Liver (tissue), 8 donors: ENCODE measurements at regions not wholly inside any gene's neighbourhood (a gene's known extent, or its start where the extent isn't known, plus 50 kb on each side); places are given as distances from the start of the nearest gene placed in this dataset.

Source experiments
- DNase-seq: peaks from one replicate; pipeline ENCODE4 v3.0.0-alpha.2; 2017; ENCODE audit warnings: low spot score
- H3K27ac ChIP-seq, 2 donors: one replicate each; pipeline ENCODE4 v1.7.0; 2013; ENCODE audit warnings: inconsistent platforms in 2 of 2, low read length in 2 of 2, control low read depth in 1 of 2, low read depth in 1 of 2, mild to moderate bottlenecking in 1 of 2
- H3K27me3 ChIP-seq, 4 donors: one replicate each; pipeline versions ENCODE4 v1.6.1 to v1.7.0; 2013; ENCODE audit warnings: low read length in 3 of 4, inconsistent platforms in 1 of 4, mild to moderate bottlenecking in 1 of 4, moderate library complexity in 1 of 4; ENCODE audit not compliant: control insufficient read depth in 4 of 4, insufficient read depth in 4 of 4
- H3K36me3 ChIP-seq, 4 donors: one replicate each; pipeline versions ENCODE4 v1.6.1 to v1.7.0; 2013; ENCODE audit warnings: low read length in 3 of 4, mild to moderate bottlenecking in 3 of 4, low read depth in 1 of 4, moderate library complexity in 1 of 4; ENCODE audit not compliant: control insufficient read depth in 4 of 4, insufficient read depth in 3 of 4
- H3K4me1 ChIP-seq, 4 donors: one replicate each; pipeline versions ENCODE4 v1.6.1 to v1.7.0; 2013; ENCODE audit warnings: low read length in 3 of 4, mild to moderate bottlenecking in 3 of 4, moderate library complexity in 1 of 4; ENCODE audit not compliant: control insufficient read depth in 4 of 4, insufficient read depth in 4 of 4
- H3K4me3 ChIP-seq, 3 donors: one replicate each; pipeline versions ENCODE4 v1.6.1 to v1.7.0; 2013; ENCODE audit warnings: low read length in 3 of 3, control low read depth in 1 of 3, low read depth in 1 of 3, mild to moderate bottlenecking in 1 of 3
- H3K9ac ChIP-seq, 2 donors: one replicate each; pipeline ENCODE4 v1.7.0; 2013; ENCODE audit warnings: low read length in 2 of 2, mild to moderate bottlenecking in 2 of 2, moderate library complexity in 2 of 2, control low read depth in 1 of 2, low read depth in 1 of 2
- H3K9me3 ChIP-seq, 4 donors: one replicate each; pipeline versions ENCODE4 v1.6.1 to v1.7.0; 2013; ENCODE audit warnings: low read length in 3 of 4; ENCODE audit not compliant: control insufficient read depth in 4 of 4
- EGR1 ChIP-seq, 2 donors: IDR thresholded peaks; 2 replicates each; pipeline ENCODE4 v1.6.1; 2016 to 2018; ENCODE audit warnings: antibody characterized with exemption in 2 of 2, low read depth in 2 of 2
- FOXA1 ChIP-seq: IDR thresholded peaks from 2 replicates; pipeline ENCODE4 v1.6.1; 2016; ENCODE audit warnings: antibody characterized with exemption
- GABPA ChIP-seq, 2 donors: IDR thresholded peaks in 1 of 2; conservative IDR thresholded peaks in 1 of 2; 2 replicates each; pipeline ENCODE4 v1.6.1; 2016; ENCODE audit warnings: antibody characterized with exemption in 2 of 2, mild to moderate bottlenecking in 1 of 2, moderate library complexity in 1 of 2
- HNF4A ChIP-seq, 2 donors: conservative IDR thresholded peaks; 2 replicates each; pipeline ENCODE4 v1.6.1; 2016; ENCODE audit warnings: antibody characterized with exemption in 2 of 2, mild to moderate bottlenecking in 2 of 2
- HNF4G ChIP-seq: IDR thresholded peaks from 2 replicates; pipeline ENCODE4 v1.6.1; 2016; ENCODE audit warnings: antibody characterized with exemption
- JUND ChIP-seq, 2 donors: IDR thresholded peaks; 2 replicates each; pipeline ENCODE4 v1.6.1; 2016; ENCODE audit warnings: antibody characterized with exemption in 2 of 2
- MAX ChIP-seq: IDR thresholded peaks from 2 replicates; pipeline ENCODE4 v1.6.1; 2016; ENCODE audit warnings: antibody characterized with exemption
- NR2F2 ChIP-seq: IDR thresholded peaks from 2 replicates; pipeline ENCODE4 v1.6.1; 2016; ENCODE audit warnings: antibody characterized with exemption
- RAD21 ChIP-seq, 2 donors: IDR thresholded peaks; 2 replicates each; pipeline ENCODE4 v1.6.1; 2016; ENCODE audit warnings: antibody characterized with exemption in 2 of 2, mild to moderate bottlenecking in 2 of 2
- RXRA ChIP-seq, 2 donors: IDR thresholded peaks; 2 replicates each; pipeline ENCODE4 v1.6.1; 2017 to 2018; ENCODE audit warnings: antibody characterized with exemption in 2 of 2, mild to moderate bottlenecking in 1 of 2
- SP1 ChIP-seq: IDR thresholded peaks from 2 replicates; pipeline ENCODE4 v1.6.1; 2018; ENCODE audit warnings: antibody characterized with exemption, mild to moderate bottlenecking
- TAF1 ChIP-seq: conservative IDR thresholded peaks from 2 replicates; pipeline ENCODE4 v1.6.1; 2016; ENCODE audit warnings: antibody characterized with exemption, mild to moderate bottlenecking
- YY1 ChIP-seq: IDR thresholded peaks from 2 replicates; pipeline ENCODE4 v1.6.1; 2016; ENCODE audit warnings: antibody characterized with exemption, mild to moderate bottlenecking
- WGBS: extraction: QIAGEN DNeasy Blood & Tissue Kit; methylation state at CpG from one replicate; pipeline ENCODE4 v1.1.7; 2013; 5-methylcytosine and 5-hydroxymethylcytosine counted together
- TF ChIP-seq, protein P1 (sequence below): IDR thresholded peaks from 2 replicates; pipeline ENCODE4 v1.6.1; 2016; ENCODE audit warnings: antibody characterized with exemption
- TF ChIP-seq, protein P2 (sequence below): fragments of 150-350 bp; IDR thresholded peaks from 2 replicates; pipeline ENCODE4 v1.5.1; 2017; ENCODE audit warnings: improper control_type of control experiment, low read depth, low read length; ENCODE audit not compliant: missing input control
- donor health status: healthy.
- donor health status: healthy.
- donor health status: healthy.
- donor health status: healthy.
- donor health status: healthy.

GRCh38 chr2:184302506-184302905 is 295.8 kb upstream of the ZNF804A start:
- TF ChIP-seq, protein P1, sequence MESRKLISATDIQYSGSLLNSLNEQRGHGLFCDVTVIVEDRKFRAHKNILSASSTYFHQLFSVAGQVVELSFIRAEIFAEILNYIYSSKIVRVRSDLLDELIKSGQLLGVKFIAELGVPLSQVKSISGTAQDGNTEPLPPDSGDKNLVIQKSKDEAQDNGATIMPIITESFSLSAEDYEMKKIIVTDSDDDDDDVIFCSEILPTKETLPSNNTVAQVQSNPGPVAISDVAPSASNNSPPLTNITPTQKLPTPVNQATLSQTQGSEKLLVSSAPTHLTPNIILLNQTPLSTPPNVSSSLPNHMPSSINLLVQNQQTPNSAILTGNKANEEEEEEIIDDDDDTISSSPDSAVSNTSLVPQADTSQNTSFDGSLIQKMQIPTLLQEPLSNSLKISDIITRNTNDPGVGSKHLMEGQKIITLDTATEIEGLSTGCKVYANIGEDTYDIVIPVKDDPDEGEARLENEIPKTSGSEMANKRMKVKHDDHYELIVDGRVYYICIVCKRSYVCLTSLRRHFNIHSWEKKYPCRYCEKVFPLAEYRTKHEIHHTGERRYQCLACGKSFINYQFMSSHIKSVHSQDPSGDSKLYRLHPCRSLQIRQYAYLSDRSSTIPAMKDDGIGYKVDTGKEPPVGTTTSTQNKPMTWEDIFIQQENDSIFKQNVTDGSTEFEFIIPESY = no peak
- TF ChIP-seq NR2F2 (no peak), RXRA (IDR thresholded peaks at IDR 0.05) (no peak), GABPA (IDR thresholded peaks at IDR 0.05 in 1 of 2, conservative IDR thresholded peaks at IDR 0.05 in 1 of 2) (no peak), FOXA1 (no peak)
- no peaks in the 10 kb centered on the region for H3K9me3 ChIP-seq

GRCh38 chr2:184304006-184304405 is 294.3 kb upstream of the ZNF804A start:
- no peak for DNase-seq
- H3K9me3 ChIP-seq = no peaks in the 10 kb centered on the region
- no peaks in the 10 kb centered on the region for H3K27me3 ChIP-seq
- H3K4me1 ChIP-seq = no peaks in the 10 kb centered on the region
- no peak overlapping the region for H3K27ac ChIP-seq
- no peak for TF ChIP-seq MAX
- TF ChIP-seq HNF4A (conservative IDR thresholded peaks at IDR 0.05) = no peak
- no peak for TF ChIP-seq NR2F2
- TF ChIP-seq, protein P2, sequence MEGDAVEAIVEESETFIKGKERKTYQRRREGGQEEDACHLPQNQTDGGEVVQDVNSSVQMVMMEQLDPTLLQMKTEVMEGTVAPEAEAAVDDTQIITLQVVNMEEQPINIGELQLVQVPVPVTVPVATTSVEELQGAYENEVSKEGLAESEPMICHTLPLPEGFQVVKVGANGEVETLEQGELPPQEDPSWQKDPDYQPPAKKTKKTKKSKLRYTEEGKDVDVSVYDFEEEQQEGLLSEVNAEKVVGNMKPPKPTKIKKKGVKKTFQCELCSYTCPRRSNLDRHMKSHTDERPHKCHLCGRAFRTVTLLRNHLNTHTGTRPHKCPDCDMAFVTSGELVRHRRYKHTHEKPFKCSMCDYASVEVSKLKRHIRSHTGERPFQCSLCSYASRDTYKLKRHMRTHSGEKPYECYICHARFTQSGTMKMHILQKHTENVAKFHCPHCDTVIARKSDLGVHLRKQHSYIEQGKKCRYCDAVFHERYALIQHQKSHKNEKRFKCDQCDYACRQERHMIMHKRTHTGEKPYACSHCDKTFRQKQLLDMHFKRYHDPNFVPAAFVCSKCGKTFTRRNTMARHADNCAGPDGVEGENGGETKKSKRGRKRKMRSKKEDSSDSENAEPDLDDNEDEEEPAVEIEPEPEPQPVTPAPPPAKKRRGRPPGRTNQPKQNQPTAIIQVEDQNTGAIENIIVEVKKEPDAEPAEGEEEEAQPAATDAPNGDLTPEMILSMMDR = no peak
- H3K9ac ChIP-seq = no peak overlapping the region
- no peak overlapping the region for H3K4me3 ChIP-seq
- no peaks in the 10 kb centered on the region for H3K36me3 ChIP-seq

More at GRCh38 chr2:184302506-184302905, 295.8 kb upstream of the ZNF804A start:
- Histone ChIP-seq H3K27me3 (no peaks in the 10 kb centered on the region), H3K27ac (no peak overlapping the region), H3K36me3 (no peaks in the 10 kb centered on the region), H3K9ac (no peak overlapping the region), H3K4me1 (no peaks in the 10 kb centered on the region), H3K4me3 (no peak overlapping the region)
- no peak for DNase-seq

DNA sequence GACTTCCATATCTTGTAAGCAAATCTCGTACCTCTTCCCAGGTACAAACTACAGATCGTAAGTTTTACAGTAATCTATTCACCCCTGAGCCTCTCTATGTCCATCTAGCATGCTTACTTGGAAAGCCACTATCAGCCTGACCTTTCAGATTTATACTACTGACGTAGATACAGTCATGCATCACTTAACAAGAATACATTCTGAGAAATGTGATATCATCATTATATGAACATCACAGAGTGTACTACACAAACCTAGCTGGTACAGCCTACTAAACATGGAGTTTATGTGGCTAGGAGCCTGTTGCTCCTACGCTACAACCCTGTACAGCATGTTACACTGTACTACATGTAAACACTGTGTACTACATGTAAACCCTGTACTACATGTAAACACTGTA is 293.2 kb upstream of the ZNF804A start:
- DNase-seq = no peak
- Histone ChIP-seq H3K9ac (no peak overlapping the region), H3K4me3 (no peak overlapping the region), H3K9me3 (no peaks in the 10 kb centered on the region), H3K4me1 (no peaks in the 10 kb centered on the region), H3K36me3 (no peaks in the 10 kb centered on the region), H3K27me3 (no peaks in the 10 kb centered on the region), H3K27ac (no peak overlapping the region)
- 80% methylated on average over 4 of the region's 4 CpGs for WGBS
- TF ChIP-seq GABPA (IDR thresholded peaks at IDR 0.05 in 1 of 2, conservative IDR thresholded peaks at IDR 0.05 in 1 of 2) = no peak
- TF ChIP-seq EGR1 (IDR thresholded peaks at IDR 0.05; ENCODE audit: low read depth in 2 of 2) = no peak
- TF ChIP-seq RXRA (IDR thresholded peaks at IDR 0.05) = no peak
- no peak for TF ChIP-seq SP1
- TF ChIP-seq FOXA1 = no peak
- TF ChIP-seq RAD21 (IDR thresholded peaks at IDR 0.05) = no peak
- TF ChIP-seq, protein P1 = no peak
- TF ChIP-seq YY1 = no peak
- no peak for TF ChIP-seq HNF4G
- TF ChIP-seq MAX = no peak
- TF ChIP-seq, protein P2 = no peak
- no peak for TF ChIP-seq JUND (IDR thresholded peaks at IDR 0.05)
- TF ChIP-seq TAF1 = no peak
- no peak for TF ChIP-seq HNF4A (conservative IDR thresholded peaks at IDR 0.05)
